GM12878 (cell line): ENCODE measurements at regions not wholly inside any gene's neighbourhood (a gene's known extent, or its start where the extent isn't known, plus 50 kb on each side); places are given as distances from the start of the nearest gene placed in this dataset.

ENCODE experiments used
- ATAC-seq: fragments of 200-7000 bp; cut with Tn5 transposase; 3 replicates; pipeline ENCODE4 v1.9.1; 2020; ENCODE audit warnings: mild to moderate bottlenecking, moderate library complexity
- BruUV-seq: library from RNA; stranded (reverse); fragments of 400-500 nt; replicated peaks from 2 replicates; lab custom pipeline; 2021; lab: Mats Ljungman, UMichigan
- CTCF ChIA-PET: fragments of 300-600 bp; sonication (Branson Sonifier 250); formaldehyde crosslinking; extraction: SDS; loops from one replicate; lab custom pipeline; 2021; ENCODE audit warnings: inconsistent platforms; lab: Yijun Ruan, JAX
- POLR2A ChIA-PET: fragments of 350-600 bp; formaldehyde crosslinking; extraction: SDS; loops from one replicate; lab custom pipeline; 2021; ENCODE audit warnings: inconsistent platforms; lab: Charles Lee
- RAD21 ChIA-PET: fragments of 300-600 bp; sonication (Branson Sonifier 250); formaldehyde crosslinking; loops from one replicate; lab custom pipeline; 2023; ENCODE audit warnings: antibody characterized with exemption; ENCODE audit not compliant: unreplicated experiment; lab: Charles Lee
- SMC1A ChIA-PET: fragments of 300-600 bp; sonication (Branson Sonifier 250); formaldehyde crosslinking; loops from one replicate; lab custom pipeline; 2023; ENCODE audit not compliant: unreplicated experiment, uncharacterized antibody; lab: Charles Lee
- DNase-seq: peaks from one replicate; pipeline ENCODE4 v3.0.0-alpha.2; 2011; ENCODE audit warnings: low read depth, low spot score
- FAIRE-seq: peaks from 3 replicates; lab custom pipeline; 2011; peaks lifted over from hg19 to GRCh38; lab: Jason Lieb, UNC
- H2AFZ ChIP-seq: 2 replicates; pipeline ENCODE4 v1.6.0; 2011; ENCODE audit warnings: low read depth, low read length, control low read depth; ENCODE audit not compliant: control insufficient read depth
- H3K27ac ChIP-seq: 2 replicates; pipeline ENCODE4 v1.5.1; 2011; ENCODE audit warnings: control low read depth; ENCODE audit not compliant: control insufficient read depth, insufficient read depth
- H3K27me3 ChIP-seq, 2 experiments: replicated peaks in 1 of 2; 2 replicates each; pipeline versions ENCODE4 v1.6.0 to v1.6.1; 2011; ENCODE audit warnings: low read length in 1 of 2; ENCODE audit not compliant: control insufficient read depth in 2 of 2, insufficient read depth in 2 of 2
- H3K36me3 ChIP-seq, 2 experiments: 2 replicates each; pipeline ENCODE4 v1.5.1; 2011; ENCODE audit warnings: low read length in 1 of 2; ENCODE audit not compliant: control insufficient read depth in 2 of 2, insufficient read depth in 2 of 2
- H3K4me1 ChIP-seq: 2 replicates; pipeline ENCODE4 v1.6.1; 2011; ENCODE audit warnings: mild to moderate bottlenecking, low read length, moderate library complexity, mixed read lengths; ENCODE audit not compliant: control insufficient read depth, insufficient read depth
- H3K4me2 ChIP-seq: 2 replicates; pipeline ENCODE4 v1.6.0; 2011; ENCODE audit warnings: control low read depth; ENCODE audit not compliant: control insufficient read depth, insufficient read depth
- H3K4me3 ChIP-seq: fragments of 200-600 bp; sonication (generic); 2 replicates; pipeline ENCODE4 v1.5.1; 2016
- H3K79me2 ChIP-seq: 2 replicates; pipeline ENCODE4 v1.6.0; 2011; ENCODE audit warnings: low read length; ENCODE audit not compliant: control insufficient read depth, insufficient read depth
- H3K9ac ChIP-seq: 2 replicates; pipeline ENCODE4 v1.8.0; 2011; ENCODE audit warnings: low read length, control low read depth, mixed read lengths; ENCODE audit not compliant: control insufficient read depth, insufficient read depth
- H3K9me3 ChIP-seq: replicated peaks from 3 replicates; pipeline ENCODE4 v1.5.1; 2011; ENCODE audit warnings: mild to moderate bottlenecking, low read length; ENCODE audit not compliant: control insufficient read depth, insufficient read depth
- H4K20me1 ChIP-seq: 2 replicates; pipeline ENCODE4 v1.6.0; 2011; ENCODE audit not compliant: control insufficient read depth, insufficient read depth
- BCLAF1 ChIP-seq: fragments of 450-650 bp; IDR thresholded peaks from 2 replicates; pipeline ENCODE4 v1.6.1; 2017; ENCODE audit warnings: antibody characterized with exemption, mild to moderate bottlenecking, moderate library complexity
- CBX3 ChIP-seq: fragments of 200-600 bp; sonication (generic); IDR thresholded peaks from 2 replicates; pipeline ENCODE4 v1.6.1; 2016; ENCODE audit warnings: low read depth, borderline replicate concordance
- CEBPB ChIP-seq, 2 experiments: fragments of 150-350 bp in 1 of 2; IDR thresholded peaks; 2 replicates each; pipeline ENCODE4 v1.6.1; 2012 to 2014; ENCODE audit warnings: low read depth in 2 of 2, low read length in 2 of 2, borderline replicate concordance in 1 of 2, inconsistent platforms in 1 of 2
- CHD4 ChIP-seq: fragments of 200-600 bp; sonication (generic); IDR thresholded peaks from 2 replicates; pipeline ENCODE4 v1.6.1; 2016; ENCODE audit warnings: mild to moderate bottlenecking
- IRF4 ChIP-seq: IDR thresholded peaks from 2 replicates; pipeline ENCODE4 v1.6.1; 2011; ENCODE audit warnings: low read depth, low read length
- KLF5 ChIP-seq: fragments of 450-650 bp; IDR thresholded peaks from 2 replicates; pipeline ENCODE4 v1.6.1; 2014; ENCODE audit warnings: mild to moderate bottlenecking; ENCODE audit not compliant: partially characterized antibody
- MEF2B ChIP-seq: fragments of 450-650 bp; IDR thresholded peaks from 2 replicates; pipeline ENCODE4 v1.6.1; 2018; ENCODE audit warnings: mild to moderate bottlenecking, moderate library complexity; ENCODE audit not compliant: partially characterized antibody, poor library complexity, severe bottlenecking
- NFYB ChIP-seq: IDR thresholded peaks from 2 replicates; pipeline ENCODE4 v1.6.1; 2011; ENCODE audit warnings: low read depth, mild to moderate bottlenecking, low read length, improper control_type of control experiment, moderate library complexity; ENCODE audit not compliant: insufficient read depth
- PKNOX1 ChIP-seq: fragments of 450-650 bp; IDR thresholded peaks from 2 replicates; pipeline ENCODE4 v1.6.1; 2016; ENCODE audit warnings: mild to moderate bottlenecking
- POLR2AphosphoS5 ChIP-seq: IDR thresholded peaks from 2 replicates; pipeline ENCODE4 v1.6.1; 2011; ENCODE audit warnings: mild to moderate bottlenecking, low read length, inconsistent platforms
- SIX5 ChIP-seq: IDR thresholded peaks from 2 replicates; pipeline ENCODE4 v1.6.1; 2011; ENCODE audit warnings: mild to moderate bottlenecking, low read depth, low read length, moderate library complexity; ENCODE audit not compliant: severe bottlenecking
- SREBF2 ChIP-seq: IDR thresholded peaks from 2 replicates; pipeline ENCODE4 v1.6.1; 2012; ENCODE audit warnings: mild to moderate bottlenecking, low read length
- SUPT20H ChIP-seq: IDR thresholded peaks from 2 replicates; pipeline ENCODE4 v1.6.1; 2011; ENCODE audit warnings: low read depth, mild to moderate bottlenecking, low read length, moderate library complexity, borderline replicate concordance; ENCODE audit not compliant: control insufficient read depth
- ZNF207 ChIP-seq: fragments of 450-650 bp; IDR thresholded peaks from 2 replicates; pipeline ENCODE4 v1.6.1; 2014; ENCODE audit warnings: antibody characterized with exemption, mild to moderate bottlenecking, borderline replicate concordance
- in situ Hi-C: fragments of 300-500 bp; cut with MboI; formaldehyde crosslinking; loops from 9 replicates; pipeline ENCODE4 v1.14.3; 2018; ENCODE audit warnings: mixed read lengths
- intact Hi-C: fragments of 100-400 bp; cut with micrococcal nuclease; formaldehyde crosslinking; loops from one replicate; pipeline ENCODE4 v1.14.2; 2022; ENCODE audit not compliant: unreplicated experiment

GRCh38 chr11:15673408-15673831 is 558.7 kb downstream of the INSC start:
- RAD21 ChIA-PET: no interaction called here
- POLR2A ChIA-PET: no interaction called here
- Histone ChIP-seq H3K9ac (no peak overlapping the region), H3K27me3 (no peaks in the 10 kb centered on the region), H3K79me2 (no peaks in the 10 kb centered on the region), H3K27ac (no peak overlapping the region), H3K4me1 (no peaks in the 10 kb centered on the region), H3K36me3 (no peaks in the 10 kb centered on the region), H4K20me1 (no peaks in the 10 kb centered on the region), H3K4me3 (no peak overlapping the region), H2AFZ (no peak overlapping the region), H3K9me3 (no peaks in the 10 kb centered on the region), H3K4me2 (no peak overlapping the region)
- intact Hi-C loops (no loop called here), in situ Hi-C loops (no loop called here)
- DNase-seq (no peak), ATAC-seq (no peak), FAIRE-seq (no peak)
- no TSS peak for BruUV-seq
- no peak for TF ChIP-seq BCLAF1
- TF ChIP-seq MEF2B: no peak
- TF ChIP-seq POLR2AphosphoS5: no peak
- TF ChIP-seq CBX3: no peak
- TF ChIP-seq NFYB: no peak
- no peak for TF ChIP-seq SIX5
- TF ChIP-seq CEBPB (IDR thresholded peaks at IDR 0.05; ENCODE audit: borderline replicate concordance in 1 of 2, low read depth in 2 of 2, low read length in 2 of 2): no peak
- no peak for TF ChIP-seq IRF4
- no peak for TF ChIP-seq CHD4
- no peak for TF ChIP-seq KLF5
- TF ChIP-seq PKNOX1: no peak
- no peak for TF ChIP-seq SREBF2
- TF ChIP-seq ZNF207: no peak
- TF ChIP-seq SUPT20H: no peak
- SMC1A ChIA-PET: no interaction called here
- CTCF ChIA-PET: interaction anchor here (1.1 kb wide), 1 partner anchor 24 kb away, joined by 4 read pairs; no protein-coding TSS in a partner anchor
